WTC11 (cell line): ENCODE measurements at regions not wholly inside any gene's neighbourhood (a gene's known extent, or its start where the extent isn't known, plus 50 kb on each side); places are given as distances from the start of the nearest gene placed in this dataset.

Experiments used
- ATAC-seq: fragments of 200-7000 bp; cut with Tn5 transposase; 2 replicates; pipeline ENCODE4 v1.10.0; 2021; ENCODE audit warnings: mild to moderate bottlenecking, moderate library complexity
- CTCF ChIA-PET: fragments of 300-600 bp; sonication (Branson Sonifier 250); formaldehyde crosslinking; loops from one replicate; lab custom pipeline; 2021; ENCODE audit warnings: antibody characterized with exemption; lab: Charles Lee
- POLR2A ChIA-PET: fragments of 350-600 bp; sonication (Branson Sonifier 250); formaldehyde crosslinking; loops from one replicate; lab custom pipeline; 2021; ENCODE audit warnings: antibody characterized with exemption; lab: Charles Lee
- DNase-seq: peaks from one replicate; pipeline ENCODE4 v3.0.0; 2021; ENCODE audit warnings: low spot score
- H3K27ac Mint-ChIP-seq: 2 replicates; pipeline ENCODE4 v1.8.0; 2021; ENCODE audit warnings: mixed read lengths
- H3K27me3 Mint-ChIP-seq: 2 replicates; pipeline ENCODE4 v1.8.0; 2021; ENCODE audit warnings: low read depth, mild to moderate bottlenecking, moderate library complexity, mixed read lengths
- H3K36me3 Mint-ChIP-seq: 2 replicates; pipeline ENCODE4 v1.8.0; 2021; ENCODE audit warnings: mixed read lengths
- H3K4me1 Mint-ChIP-seq: 2 replicates; pipeline ENCODE4 v1.8.0; 2022; ENCODE audit warnings: mixed read lengths
- H3K4me3 Mint-ChIP-seq: 2 replicates; pipeline ENCODE4 v1.8.0; 2021; ENCODE audit warnings: mild to moderate bottlenecking, moderate library complexity, mixed read lengths
- H3K9me3 Mint-ChIP-seq: 2 replicates; pipeline ENCODE4 v1.8.0; 2021; ENCODE audit warnings: mixed read lengths
- EMX1 ChIP-seq: fragments of 250-450 bp; sonication (Bioruptor Pico); IDR thresholded peaks from 2 replicates; pipeline ENCODE4 v1.8.0; 2021; ENCODE audit warnings: mild to moderate bottlenecking
- ETV6 ChIP-seq: sonication (generic); formaldehyde crosslinking; IDR thresholded peaks from 2 replicates; pipeline ENCODE4 v1.8.1; 2022; ENCODE audit warnings: mild to moderate bottlenecking, missing genetic modification reagents
- FOXK1 ChIP-seq: sonication (generic); formaldehyde crosslinking; IDR thresholded peaks from 2 replicates; pipeline ENCODE4 v1.8.0; 2022; ENCODE audit warnings: mild to moderate bottlenecking, moderate library complexity, missing genetic modification reagents
- JAZF1 ChIP-seq: fragments of 250-450 bp; sonication (Bioruptor Pico); IDR thresholded peaks from 2 replicates; pipeline ENCODE4 v1.9.0; 2021; ENCODE audit warnings: moderate library complexity, mild to moderate bottlenecking, inconsistent platforms
- JUN ChIP-seq: sonication (generic); formaldehyde crosslinking; IDR thresholded peaks from 2 replicates; pipeline ENCODE4 v1.8.0; 2023; ENCODE audit warnings: mild to moderate bottlenecking, missing genetic modification reagents
- MXD4 ChIP-seq: fragments of 250-450 bp; sonication (Bioruptor Pico); IDR thresholded peaks from 2 replicates; pipeline ENCODE4 v1.8.0; 2021; ENCODE audit warnings: mild to moderate bottlenecking, moderate library complexity, borderline replicate concordance
- MYBL2 ChIP-seq: sonication (generic); formaldehyde crosslinking; IDR thresholded peaks from 2 replicates; pipeline ENCODE4 v1.8.1; 2023; ENCODE audit warnings: mild to moderate bottlenecking, moderate library complexity, missing genetic modification reagents
- NFATC4 ChIP-seq: fragments of 250-450 bp; sonication (Bioruptor Pico); IDR thresholded peaks from 2 replicates; pipeline ENCODE4 v1.9.0; 2021; ENCODE audit warnings: mild to moderate bottlenecking
- NR1H2 ChIP-seq: sonication (generic); formaldehyde crosslinking; IDR thresholded peaks from 2 replicates; pipeline ENCODE4 v1.9.0; 2021; ENCODE audit warnings: mild to moderate bottlenecking, moderate library complexity, missing genetic modification reagents
- ZNF416 ChIP-seq: fragments of 250-450 bp; sonication (Bioruptor Pico); IDR thresholded peaks from 2 replicates; pipeline ENCODE4 v1.9.0; 2021; ENCODE audit warnings: mild to moderate bottlenecking, inconsistent platforms
- ZNF423 ChIP-seq: fragments of 250-450 bp; sonication (Bioruptor Pico); IDR thresholded peaks from 2 replicates; pipeline ENCODE4 v2.1.2; 2022; ENCODE audit warnings: mild to moderate bottlenecking, moderate library complexity
- ZNF671 ChIP-seq: fragments of 250-450 bp; sonication (Bioruptor Pico); IDR thresholded peaks from 2 replicates; pipeline ENCODE4 v1.8.0; 2021; ENCODE audit warnings: mild to moderate bottlenecking
- TF ChIP-seq, protein P1 (sequence below): fragments of 200-600 bp; IDR thresholded peaks from 2 replicates; pipeline ENCODE4 v1.8.0; 2022; ENCODE audit warnings: antibody characterized with exemption
- TF ChIP-seq, protein P2 (sequence below): fragments of 250-450 bp; sonication (Bioruptor Pico); conservative IDR thresholded peaks from 2 replicates; pipeline ENCODE4 v1.9.0; 2021; ENCODE audit warnings: mild to moderate bottlenecking
- TF ChIP-seq, protein P3 (sequence below): fragments of 250-450 bp; sonication (Bioruptor Pico); IDR thresholded peaks from 2 replicates; pipeline ENCODE4 v1.9.0; 2021; ENCODE audit warnings: mild to moderate bottlenecking
- TF ChIP-seq, protein P4 (sequence below): sonication (generic); formaldehyde crosslinking; conservative IDR thresholded peaks from 2 replicates; pipeline ENCODE4 v1.8.1; 2023; ENCODE audit warnings: mild to moderate bottlenecking, low read depth, missing genetic modification reagents, moderate library complexity
- TF ChIP-seq, protein P5 (sequence below): sonication (generic); formaldehyde crosslinking; IDR thresholded peaks from 2 replicates; pipeline ENCODE4 v1.8.0; 2023; ENCODE audit warnings: missing genetic modification reagents, mild to moderate bottlenecking, borderline replicate concordance
- TF ChIP-seq, protein P6 (sequence below): sonication (generic); formaldehyde crosslinking; IDR thresholded peaks from 2 replicates; pipeline ENCODE4 v1.8.1; 2022; ENCODE audit warnings: low read depth, mild to moderate bottlenecking, moderate library complexity, missing genetic modification reagents, borderline replicate concordance
- TF ChIP-seq, protein P7 (sequence below): sonication (generic); formaldehyde crosslinking; IDR thresholded peaks from 2 replicates; pipeline ENCODE4 v1.8.1; 2023; ENCODE audit warnings: mild to moderate bottlenecking, moderate library complexity, missing genetic modification reagents

DNA sequence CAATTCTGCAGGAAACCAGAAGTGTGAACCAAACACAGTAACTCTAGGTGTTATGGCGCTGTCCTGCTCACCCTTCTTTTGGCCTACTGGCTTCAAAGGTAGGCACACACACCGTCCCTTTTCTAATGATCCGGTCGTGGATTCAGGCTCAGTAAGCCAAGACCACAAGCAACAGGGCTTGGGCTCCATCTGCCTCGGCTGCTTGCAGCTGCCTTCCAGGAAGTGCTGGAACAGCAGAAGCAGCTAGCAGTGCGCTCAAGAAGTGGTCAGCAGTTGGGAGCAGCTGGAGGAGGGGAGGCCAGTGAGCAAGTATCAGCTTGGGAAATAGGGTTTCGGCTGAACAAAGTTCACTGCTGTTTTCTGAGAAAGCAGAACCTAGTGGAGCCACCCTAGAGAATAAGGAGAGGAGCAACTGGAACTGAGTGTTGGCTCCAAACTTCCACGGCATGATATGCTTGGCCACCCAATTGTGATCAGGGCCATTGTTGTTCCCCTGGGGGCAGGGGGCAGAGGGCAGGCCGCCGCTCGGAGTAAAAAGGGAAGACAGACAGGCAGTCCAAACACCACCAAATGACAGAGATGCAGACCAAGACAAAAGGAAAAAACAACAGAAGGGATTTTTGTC lies 173.4 kb downstream of the TOMM20 start:
- H3K27ac Mint-ChIP-seq, result peak overlapping the region; percentile 14; the same call in 1 of the 2 replicates
- H3K9me3 Mint-ChIP-seq, result no peaks in the 10 kb centered on the region
- POLR2A ChIA-PET, result no interaction called here
- no peak for TF ChIP-seq NR1H2 (CRISPR knock-in tag)
- no peak for TF ChIP-seq MXD4 (CRISPR knock-in tag)
- no peak for TF ChIP-seq EMX1
- TF ChIP-seq FOXK1 (CRISPR knock-in tag), result no peak
- TF ChIP-seq ZNF423 (CRISPR knock-in tag), result no peak
- no peak for TF ChIP-seq NFATC4 (CRISPR knock-in tag)
- TF ChIP-seq, protein P1, sequence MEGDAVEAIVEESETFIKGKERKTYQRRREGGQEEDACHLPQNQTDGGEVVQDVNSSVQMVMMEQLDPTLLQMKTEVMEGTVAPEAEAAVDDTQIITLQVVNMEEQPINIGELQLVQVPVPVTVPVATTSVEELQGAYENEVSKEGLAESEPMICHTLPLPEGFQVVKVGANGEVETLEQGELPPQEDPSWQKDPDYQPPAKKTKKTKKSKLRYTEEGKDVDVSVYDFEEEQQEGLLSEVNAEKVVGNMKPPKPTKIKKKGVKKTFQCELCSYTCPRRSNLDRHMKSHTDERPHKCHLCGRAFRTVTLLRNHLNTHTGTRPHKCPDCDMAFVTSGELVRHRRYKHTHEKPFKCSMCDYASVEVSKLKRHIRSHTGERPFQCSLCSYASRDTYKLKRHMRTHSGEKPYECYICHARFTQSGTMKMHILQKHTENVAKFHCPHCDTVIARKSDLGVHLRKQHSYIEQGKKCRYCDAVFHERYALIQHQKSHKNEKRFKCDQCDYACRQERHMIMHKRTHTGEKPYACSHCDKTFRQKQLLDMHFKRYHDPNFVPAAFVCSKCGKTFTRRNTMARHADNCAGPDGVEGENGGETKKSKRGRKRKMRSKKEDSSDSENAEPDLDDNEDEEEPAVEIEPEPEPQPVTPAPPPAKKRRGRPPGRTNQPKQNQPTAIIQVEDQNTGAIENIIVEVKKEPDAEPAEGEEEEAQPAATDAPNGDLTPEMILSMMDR, result no peak
- TF ChIP-seq, protein P2, sequence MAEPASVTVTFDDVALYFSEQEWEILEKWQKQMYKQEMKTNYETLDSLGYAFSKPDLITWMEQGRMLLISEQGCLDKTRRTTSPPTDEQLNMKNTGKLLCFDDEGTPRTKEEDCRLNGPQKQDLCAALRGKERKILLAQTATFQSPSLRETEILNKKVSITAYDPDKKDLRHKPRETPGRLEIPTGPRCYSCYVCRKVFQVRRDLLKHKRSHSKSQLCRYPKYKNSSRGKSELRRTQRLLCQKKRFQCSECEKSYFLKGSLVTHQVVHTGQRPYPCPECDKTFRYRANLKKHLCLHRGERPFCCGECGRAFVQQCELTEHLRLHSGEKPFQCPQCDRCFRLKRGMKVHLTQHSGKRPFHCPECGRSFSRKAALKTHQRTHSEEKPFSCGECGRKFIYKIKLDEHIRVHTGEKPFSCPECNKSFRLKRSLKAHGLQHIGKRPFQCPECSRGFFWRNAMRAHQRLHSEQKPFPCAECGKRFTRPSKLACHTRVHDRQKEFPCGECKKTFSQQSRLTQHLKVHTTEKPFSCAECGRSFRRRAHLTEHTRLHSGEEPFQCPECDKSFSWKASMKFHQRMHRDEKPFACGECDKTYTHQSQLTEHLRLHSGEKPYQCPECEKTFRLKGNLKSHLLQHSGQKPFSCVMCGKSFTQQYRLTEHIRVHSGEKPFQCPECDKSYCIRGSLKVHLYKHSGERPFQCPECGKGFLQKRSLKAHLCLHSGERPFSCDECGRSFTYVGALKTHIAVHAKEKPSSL (CRISPR knock-in tag), result no peak
- TF ChIP-seq JUN (CRISPR knock-in tag), result no peak
- TF ChIP-seq JAZF1 (CRISPR knock-in tag), result no peak
- no peak for TF ChIP-seq ZNF416 (CRISPR knock-in tag)
- TF ChIP-seq, protein P3, sequence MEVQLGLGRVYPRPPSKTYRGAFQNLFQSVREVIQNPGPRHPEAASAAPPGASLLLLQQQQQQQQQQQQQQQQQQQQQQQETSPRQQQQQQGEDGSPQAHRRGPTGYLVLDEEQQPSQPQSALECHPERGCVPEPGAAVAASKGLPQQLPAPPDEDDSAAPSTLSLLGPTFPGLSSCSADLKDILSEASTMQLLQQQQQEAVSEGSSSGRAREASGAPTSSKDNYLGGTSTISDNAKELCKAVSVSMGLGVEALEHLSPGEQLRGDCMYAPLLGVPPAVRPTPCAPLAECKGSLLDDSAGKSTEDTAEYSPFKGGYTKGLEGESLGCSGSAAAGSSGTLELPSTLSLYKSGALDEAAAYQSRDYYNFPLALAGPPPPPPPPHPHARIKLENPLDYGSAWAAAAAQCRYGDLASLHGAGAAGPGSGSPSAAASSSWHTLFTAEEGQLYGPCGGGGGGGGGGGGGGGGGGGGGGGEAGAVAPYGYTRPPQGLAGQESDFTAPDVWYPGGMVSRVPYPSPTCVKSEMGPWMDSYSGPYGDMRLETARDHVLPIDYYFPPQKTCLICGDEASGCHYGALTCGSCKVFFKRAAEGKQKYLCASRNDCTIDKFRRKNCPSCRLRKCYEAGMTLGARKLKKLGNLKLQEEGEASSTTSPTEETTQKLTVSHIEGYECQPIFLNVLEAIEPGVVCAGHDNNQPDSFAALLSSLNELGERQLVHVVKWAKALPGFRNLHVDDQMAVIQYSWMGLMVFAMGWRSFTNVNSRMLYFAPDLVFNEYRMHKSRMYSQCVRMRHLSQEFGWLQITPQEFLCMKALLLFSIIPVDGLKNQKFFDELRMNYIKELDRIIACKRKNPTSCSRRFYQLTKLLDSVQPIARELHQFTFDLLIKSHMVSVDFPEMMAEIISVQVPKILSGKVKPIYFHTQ (CRISPR knock-in tag), result no peak
- TF ChIP-seq ZNF671, result no peak
- TF ChIP-seq, protein P4, sequence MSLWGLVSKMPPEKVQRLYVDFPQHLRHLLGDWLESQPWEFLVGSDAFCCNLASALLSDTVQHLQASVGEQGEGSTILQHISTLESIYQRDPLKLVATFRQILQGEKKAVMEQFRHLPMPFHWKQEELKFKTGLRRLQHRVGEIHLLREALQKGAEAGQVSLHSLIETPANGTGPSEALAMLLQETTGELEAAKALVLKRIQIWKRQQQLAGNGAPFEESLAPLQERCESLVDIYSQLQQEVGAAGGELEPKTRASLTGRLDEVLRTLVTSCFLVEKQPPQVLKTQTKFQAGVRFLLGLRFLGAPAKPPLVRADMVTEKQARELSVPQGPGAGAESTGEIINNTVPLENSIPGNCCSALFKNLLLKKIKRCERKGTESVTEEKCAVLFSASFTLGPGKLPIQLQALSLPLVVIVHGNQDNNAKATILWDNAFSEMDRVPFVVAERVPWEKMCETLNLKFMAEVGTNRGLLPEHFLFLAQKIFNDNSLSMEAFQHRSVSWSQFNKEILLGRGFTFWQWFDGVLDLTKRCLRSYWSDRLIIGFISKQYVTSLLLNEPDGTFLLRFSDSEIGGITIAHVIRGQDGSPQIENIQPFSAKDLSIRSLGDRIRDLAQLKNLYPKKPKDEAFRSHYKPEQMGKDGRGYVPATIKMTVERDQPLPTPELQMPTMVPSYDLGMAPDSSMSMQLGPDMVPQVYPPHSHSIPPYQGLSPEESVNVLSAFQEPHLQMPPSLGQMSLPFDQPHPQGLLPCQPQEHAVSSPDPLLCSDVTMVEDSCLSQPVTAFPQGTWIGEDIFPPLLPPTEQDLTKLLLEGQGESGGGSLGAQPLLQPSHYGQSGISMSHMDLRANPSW (CRISPR knock-in tag), result no peak
- TF ChIP-seq, protein P5, sequence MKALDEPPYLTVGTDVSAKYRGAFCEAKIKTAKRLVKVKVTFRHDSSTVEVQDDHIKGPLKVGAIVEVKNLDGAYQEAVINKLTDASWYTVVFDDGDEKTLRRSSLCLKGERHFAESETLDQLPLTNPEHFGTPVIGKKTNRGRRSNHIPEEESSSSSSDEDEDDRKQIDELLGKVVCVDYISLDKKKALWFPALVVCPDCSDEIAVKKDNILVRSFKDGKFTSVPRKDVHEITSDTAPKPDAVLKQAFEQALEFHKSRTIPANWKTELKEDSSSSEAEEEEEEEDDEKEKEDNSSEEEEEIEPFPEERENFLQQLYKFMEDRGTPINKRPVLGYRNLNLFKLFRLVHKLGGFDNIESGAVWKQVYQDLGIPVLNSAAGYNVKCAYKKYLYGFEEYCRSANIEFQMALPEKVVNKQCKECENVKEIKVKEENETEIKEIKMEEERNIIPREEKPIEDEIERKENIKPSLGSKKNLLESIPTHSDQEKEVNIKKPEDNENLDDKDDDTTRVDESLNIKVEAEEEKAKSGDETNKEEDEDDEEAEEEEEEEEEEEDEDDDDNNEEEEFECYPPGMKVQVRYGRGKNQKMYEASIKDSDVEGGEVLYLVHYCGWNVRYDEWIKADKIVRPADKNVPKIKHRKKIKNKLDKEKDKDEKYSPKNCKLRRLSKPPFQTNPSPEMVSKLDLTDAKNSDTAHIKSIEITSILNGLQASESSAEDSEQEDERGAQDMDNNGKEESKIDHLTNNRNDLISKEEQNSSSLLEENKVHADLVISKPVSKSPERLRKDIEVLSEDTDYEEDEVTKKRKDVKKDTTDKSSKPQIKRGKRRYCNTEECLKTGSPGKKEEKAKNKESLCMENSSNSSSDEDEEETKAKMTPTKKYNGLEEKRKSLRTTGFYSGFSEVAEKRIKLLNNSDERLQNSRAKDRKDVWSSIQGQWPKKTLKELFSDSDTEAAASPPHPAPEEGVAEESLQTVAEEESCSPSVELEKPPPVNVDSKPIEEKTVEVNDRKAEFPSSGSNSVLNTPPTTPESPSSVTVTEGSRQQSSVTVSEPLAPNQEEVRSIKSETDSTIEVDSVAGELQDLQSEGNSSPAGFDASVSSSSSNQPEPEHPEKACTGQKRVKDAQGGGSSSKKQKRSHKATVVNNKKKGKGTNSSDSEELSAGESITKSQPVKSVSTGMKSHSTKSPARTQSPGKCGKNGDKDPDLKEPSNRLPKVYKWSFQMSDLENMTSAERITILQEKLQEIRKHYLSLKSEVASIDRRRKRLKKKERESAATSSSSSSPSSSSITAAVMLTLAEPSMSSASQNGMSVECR (CRISPR knock-in tag), result no peak
- TF ChIP-seq, protein P6, sequence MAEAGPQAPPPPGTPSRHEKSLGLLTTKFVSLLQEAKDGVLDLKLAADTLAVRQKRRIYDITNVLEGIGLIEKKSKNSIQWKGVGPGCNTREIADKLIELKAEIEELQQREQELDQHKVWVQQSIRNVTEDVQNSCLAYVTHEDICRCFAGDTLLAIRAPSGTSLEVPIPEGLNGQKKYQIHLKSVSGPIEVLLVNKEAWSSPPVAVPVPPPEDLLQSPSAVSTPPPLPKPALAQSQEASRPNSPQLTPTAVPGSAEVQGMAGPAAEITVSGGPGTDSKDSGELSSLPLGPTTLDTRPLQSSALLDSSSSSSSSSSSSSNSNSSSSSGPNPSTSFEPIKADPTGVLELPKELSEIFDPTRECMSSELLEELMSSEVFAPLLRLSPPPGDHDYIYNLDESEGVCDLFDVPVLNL (CRISPR knock-in tag), result no peak
- TF ChIP-seq, protein P7, sequence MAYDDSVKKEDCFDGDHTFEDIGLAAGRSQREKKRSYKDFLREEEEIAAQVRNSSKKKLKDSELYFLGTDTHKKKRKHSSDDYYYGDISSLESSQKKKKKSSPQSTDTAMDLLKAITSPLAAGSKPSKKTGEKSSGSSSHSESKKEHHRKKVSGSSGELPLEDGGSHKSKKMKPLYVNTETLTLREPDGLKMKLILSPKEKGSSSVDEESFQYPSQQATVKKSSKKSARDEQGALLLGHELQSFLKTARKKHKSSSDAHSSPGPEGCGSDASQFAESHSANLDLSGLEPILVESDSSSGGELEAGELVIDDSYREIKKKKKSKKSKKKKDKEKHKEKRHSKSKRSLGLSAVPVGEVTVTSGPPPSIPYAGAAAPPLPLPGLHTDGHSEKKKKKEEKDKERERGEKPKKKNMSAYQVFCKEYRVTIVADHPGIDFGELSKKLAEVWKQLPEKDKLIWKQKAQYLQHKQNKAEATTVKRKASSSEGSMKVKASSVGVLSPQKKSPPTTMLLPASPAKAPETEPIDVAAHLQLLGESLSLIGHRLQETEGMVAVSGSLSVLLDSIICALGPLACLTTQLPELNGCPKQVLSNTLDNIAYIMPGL (CRISPR knock-in tag), result no peak
- no peak for TF ChIP-seq MYBL2
- no peak for TF ChIP-seq ETV6 (CRISPR knock-in tag)
- H3K36me3 Mint-ChIP-seq, result no peaks in the 10 kb centered on the region
- no peak overlapping the region for H3K4me3 Mint-ChIP-seq
- ATAC-seq (no peak), DNase-seq (no peak)
- no peaks in the 10 kb centered on the region for H3K27me3 Mint-ChIP-seq
- peaks cover 49% of the 10 kb centered on the region for H3K4me1 Mint-ChIP-seq
- CTCF ChIA-PET, result interaction anchor here (0.6 kb wide), 2 partner anchors 348 to 754 kb away, joined by 3 read pairs; no protein-coding TSS in a partner anchor
